ENCODE measurements at regions not wholly inside any gene's neighbourhood (a gene's known extent, or its start where the extent isn't known, plus 50 kb on each side); places are given as distances from the start of the nearest gene placed in this dataset.

DNA sequence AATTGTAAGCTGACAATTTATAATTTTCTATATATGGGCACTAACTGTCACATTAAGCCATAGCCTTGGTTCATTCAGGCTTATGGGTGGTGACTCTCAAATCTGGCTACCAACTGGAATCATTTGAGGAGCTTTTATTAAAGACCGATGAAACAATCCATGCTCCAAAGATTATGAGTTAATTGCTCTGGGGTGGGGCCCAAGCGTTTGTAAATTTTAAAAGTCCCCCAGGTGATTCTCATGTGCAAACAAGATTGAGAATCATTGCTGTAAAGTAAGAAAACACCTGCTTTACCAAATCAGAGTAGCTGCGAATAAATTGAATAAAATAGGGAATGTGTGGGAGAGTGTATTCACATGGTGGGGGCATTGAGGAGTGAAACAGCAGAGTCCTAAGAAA lies 76.1 kb upstream of the RAB27B start:
- ChIA-PET RAD21 (ENCODE audit: low non-redundant PET in 1 of 2, low total read pairs in 2 of 2, uncharacterized antibody in 2 of 2, unreplicated experiment in 2 of 2) (no interaction called here), CTCF (no interaction called here), POLR2A (no interaction called here)
- no peak overlapping the region for H2AFZ ChIP-seq (ENCODE audit: low read depth, low read length, poor library complexity, severe bottlenecking)
- no peak overlapping the region for H3K9ac ChIP-seq (ENCODE audit: low read length)
- TF ChIP-seq EGR1 (IDR thresholded peaks at IDR 0.05; ENCODE audit: low read depth) (no peak), JUND (IDR thresholded peaks at IDR 0.05) (no peak), FOSL1 (IDR thresholded peaks at IDR 0.05; ENCODE audit: low read depth) (no peak), ZFX (IDR thresholded peaks at IDR 0.05) (no peak), ELF1 (IDR thresholded peaks at IDR 0.05; ENCODE audit: borderline replicate concordance, low read depth) (no peak), EZH2 (IDR thresholded peaks at IDR 0.05) (no peak), ZNF274 (IDR thresholded peaks at IDR 0.05; ENCODE audit: low read depth, low read length) (no peak)
- TF ChIP-seq, protein P1, sequence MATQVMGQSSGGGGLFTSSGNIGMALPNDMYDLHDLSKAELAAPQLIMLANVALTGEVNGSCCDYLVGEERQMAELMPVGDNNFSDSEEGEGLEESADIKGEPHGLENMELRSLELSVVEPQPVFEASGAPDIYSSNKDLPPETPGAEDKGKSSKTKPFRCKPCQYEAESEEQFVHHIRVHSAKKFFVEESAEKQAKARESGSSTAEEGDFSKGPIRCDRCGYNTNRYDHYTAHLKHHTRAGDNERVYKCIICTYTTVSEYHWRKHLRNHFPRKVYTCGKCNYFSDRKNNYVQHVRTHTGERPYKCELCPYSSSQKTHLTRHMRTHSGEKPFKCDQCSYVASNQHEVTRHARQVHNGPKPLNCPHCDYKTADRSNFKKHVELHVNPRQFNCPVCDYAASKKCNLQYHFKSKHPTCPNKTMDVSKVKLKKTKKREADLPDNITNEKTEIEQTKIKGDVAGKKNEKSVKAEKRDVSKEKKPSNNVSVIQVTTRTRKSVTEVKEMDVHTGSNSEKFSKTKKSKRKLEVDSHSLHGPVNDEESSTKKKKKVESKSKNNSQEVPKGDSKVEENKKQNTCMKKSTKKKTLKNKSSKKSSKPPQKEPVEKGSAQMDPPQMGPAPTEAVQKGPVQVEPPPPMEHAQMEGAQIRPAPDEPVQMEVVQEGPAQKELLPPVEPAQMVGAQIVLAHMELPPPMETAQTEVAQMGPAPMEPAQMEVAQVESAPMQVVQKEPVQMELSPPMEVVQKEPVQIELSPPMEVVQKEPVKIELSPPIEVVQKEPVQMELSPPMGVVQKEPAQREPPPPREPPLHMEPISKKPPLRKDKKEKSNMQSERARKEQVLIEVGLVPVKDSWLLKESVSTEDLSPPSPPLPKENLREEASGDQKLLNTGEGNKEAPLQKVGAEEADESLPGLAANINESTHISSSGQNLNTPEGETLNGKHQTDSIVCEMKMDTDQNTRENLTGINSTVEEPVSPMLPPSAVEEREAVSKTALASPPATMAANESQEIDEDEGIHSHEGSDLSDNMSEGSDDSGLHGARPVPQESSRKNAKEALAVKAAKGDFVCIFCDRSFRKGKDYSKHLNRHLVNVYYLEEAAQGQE (IDR thresholded peaks at IDR 0.05; ENCODE audit: low read depth), result no peak
- TF ChIP-seq, protein P2, sequence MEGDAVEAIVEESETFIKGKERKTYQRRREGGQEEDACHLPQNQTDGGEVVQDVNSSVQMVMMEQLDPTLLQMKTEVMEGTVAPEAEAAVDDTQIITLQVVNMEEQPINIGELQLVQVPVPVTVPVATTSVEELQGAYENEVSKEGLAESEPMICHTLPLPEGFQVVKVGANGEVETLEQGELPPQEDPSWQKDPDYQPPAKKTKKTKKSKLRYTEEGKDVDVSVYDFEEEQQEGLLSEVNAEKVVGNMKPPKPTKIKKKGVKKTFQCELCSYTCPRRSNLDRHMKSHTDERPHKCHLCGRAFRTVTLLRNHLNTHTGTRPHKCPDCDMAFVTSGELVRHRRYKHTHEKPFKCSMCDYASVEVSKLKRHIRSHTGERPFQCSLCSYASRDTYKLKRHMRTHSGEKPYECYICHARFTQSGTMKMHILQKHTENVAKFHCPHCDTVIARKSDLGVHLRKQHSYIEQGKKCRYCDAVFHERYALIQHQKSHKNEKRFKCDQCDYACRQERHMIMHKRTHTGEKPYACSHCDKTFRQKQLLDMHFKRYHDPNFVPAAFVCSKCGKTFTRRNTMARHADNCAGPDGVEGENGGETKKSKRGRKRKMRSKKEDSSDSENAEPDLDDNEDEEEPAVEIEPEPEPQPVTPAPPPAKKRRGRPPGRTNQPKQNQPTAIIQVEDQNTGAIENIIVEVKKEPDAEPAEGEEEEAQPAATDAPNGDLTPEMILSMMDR (IDR thresholded peaks at IDR 0.05 in 2 of 3, conservative IDR thresholded peaks at IDR 0.05 in 1 of 3; ENCODE audit: borderline replicate concordance in 1 of 3, insufficient read depth in 1 of 3, low read depth in 2 of 3, low read length in 2 of 3), result no peak
- no peaks in the 10 kb centered on the region for H4K20me1 ChIP-seq (ENCODE audit: insufficient read depth)
- BruUV-seq (replicated peaks), result no TSS peak
- DNase-seq (ENCODE audit: low read depth, low spot score) (no peak), ATAC-seq (no peak)
- H3K4me1 ChIP-seq (ENCODE audit: control insufficient read depth in 1 of 2, insufficient read depth in 2 of 2, low read length in 2 of 2), result no peaks in the 10 kb centered on the region
- H3K9me3 ChIP-seq (ENCODE audit: control insufficient read depth in 1 of 2, insufficient read depth in 1 of 2, low read depth in 1 of 2, low read length in 2 of 2), result no peaks in the 10 kb centered on the region
- no peak overlapping the region for H3K27ac ChIP-seq (ENCODE audit: low read depth, low read length)
- no peak overlapping the region for H3K4me2 ChIP-seq (ENCODE audit: low read length)
- H3K9me2 ChIP-seq (ENCODE audit: insufficient read depth), result no peaks in the 10 kb centered on the region
- no peaks in the 10 kb centered on the region for H3K27me3 ChIP-seq (ENCODE audit: insufficient read depth, low read length)
- no peak overlapping the region for H3K4me3 ChIP-seq (replicated peaks in 1 of 2; ENCODE audit: low read depth in 1 of 2, low read length in 2 of 2)
- intact Hi-C loops (cut with micrococcal nuclease), result no loop called here
- no peaks in the 10 kb centered on the region for H3K36me3 ChIP-seq (ENCODE audit: control insufficient read depth in 1 of 2, insufficient read depth in 2 of 2, low read length in 2 of 2)
- H3K79me2 ChIP-seq (ENCODE audit: insufficient read depth, low read length), result no peaks in the 10 kb centered on the region

Measured in HCT116 (cell line).